NB4 (cell line): ENCODE measurements at regions not wholly inside any gene's neighbourhood (a gene's known extent, or its start where the extent isn't known, plus 50 kb on each side); places are given as distances from the start of the nearest gene placed in this dataset.

Source experiments
- DNase-seq: peaks from one replicate; pipeline ENCODE4 v3.0.0; 2010; ENCODE audit warnings: low read depth
- H3K4me3 ChIP-seq: one replicate; pipeline ENCODE4 v1.5.1; 2011; ENCODE audit warnings: mild to moderate bottlenecking, low read depth, low read length, moderate library complexity
- CTCF ChIP-seq: IDR thresholded peaks from one replicate; pipeline ENCODE4 v1.5.1; 2012; ENCODE audit warnings: low read depth, low read length
- MAX ChIP-seq: IDR thresholded peaks from 2 replicates; pipeline ENCODE4 v1.6.1; 2011; ENCODE audit warnings: low read depth, low read length
- MYC ChIP-seq: IDR thresholded peaks from 2 replicates; pipeline ENCODE4 v1.6.1; 2011; ENCODE audit warnings: low read depth, low read length
- POLR2A ChIP-seq: IDR thresholded peaks from 2 replicates; pipeline ENCODE4 v1.6.1; 2011; ENCODE audit warnings: mild to moderate bottlenecking; ENCODE audit not compliant: insufficient read length; ENCODE audit errors: extremely low read depth

GRCh38 chr5:153900703-153901395 lies 137.9 kb downstream of the FAM114A2 start:
- DNase-seq: no peak
- TF ChIP-seq MAX (no peak), CTCF (no peak), POLR2A (no peak), MYC (no peak)
- no peak overlapping the region for H3K4me3 ChIP-seq

- no peak for DNase-seq
- TF ChIP-seq MYC: no peak
- no peak for TF ChIP-seq MAX
- TF ChIP-seq POLR2A: no peak
- TF ChIP-seq CTCF: no peak
These were observed 139.0 kb downstream of the FAM114A2 start for GRCh38 chr5:153899746-153900145.

GRCh38 chr5:153896701-153897100 lies 142.0 kb downstream of the FAM114A2 start:
- TF ChIP-seq POLR2A (no peak), MAX (no peak), CTCF (no peak), MYC (no peak)
- DNase-seq: peak; percentile 56
- no peak overlapping the region for H3K4me3 ChIP-seq

More at GRCh38 chr5:153899746-153900145, 139.0 kb downstream of the FAM114A2 start:
- H3K4me3 ChIP-seq: no peak overlapping the region

GRCh38 chr5:153896117-153896516 lies 142.6 kb downstream of the FAM114A2 start:
- DNase-seq: no peak
- H3K4me3 ChIP-seq: no peak overlapping the region
- TF ChIP-seq MAX (no peak), MYC (no peak), POLR2A (no peak), CTCF (no peak)

- H3K4me3 ChIP-seq: no peak overlapping the region
- DNase-seq: no peak
- no peak for TF ChIP-seq MYC
- no peak for TF ChIP-seq MAX
- no peak for TF ChIP-seq CTCF
- TF ChIP-seq POLR2A: no peak
These were observed 143.4 kb downstream of the FAM114A2 start for GRCh38 chr5:153895266-153895665.

- TF ChIP-seq MAX (no peak), CTCF (no peak), POLR2A (no peak), MYC (no peak)
- H3K4me3 ChIP-seq: no peak overlapping the region
- DNase-seq: no peak
These were observed 144.9 kb downstream of the FAM114A2 start for GRCh38 chr5:153893817-153894216.
